ENCODE measurements at regions not wholly inside any gene's neighbourhood (a gene's known extent, or its start where the extent isn't known, plus 50 kb on each side); places are given as distances from the start of the nearest gene placed in this dataset.

DNA sequence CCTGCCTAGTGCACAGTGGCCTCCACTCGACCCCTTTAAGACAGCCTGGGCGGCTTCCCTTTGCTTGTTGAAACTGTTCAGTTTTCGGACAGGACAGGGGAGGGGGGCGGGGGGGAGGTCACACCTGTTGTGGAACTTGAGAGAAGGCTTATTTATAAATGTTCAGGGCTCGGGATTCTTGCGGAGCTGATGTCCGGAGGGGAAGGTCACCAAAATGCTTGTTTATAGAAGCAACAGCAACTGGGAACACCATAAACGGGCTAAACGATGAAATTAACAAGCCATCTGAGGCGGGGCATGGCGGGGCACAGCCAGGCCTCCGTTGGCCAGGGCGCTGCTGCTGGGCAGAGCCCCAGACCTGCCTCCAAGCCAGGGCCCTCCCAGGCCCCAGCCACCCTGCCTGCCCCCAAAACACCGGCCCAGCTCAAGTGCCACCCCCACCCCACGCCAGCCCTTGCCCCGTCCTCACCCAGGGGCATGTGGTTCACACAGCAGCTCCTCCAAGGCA lies 59.8 kb upstream of the CASZ1 start:
- no peaks in the 10 kb centered on the region for H4K20me1 ChIP-seq (ENCODE audit: control insufficient read depth, insufficient read depth)
- no peak overlapping the region for H2AFZ ChIP-seq (ENCODE audit: control insufficient read depth, low read depth, low read length)
- TF ChIP-seq SUPT20H (IDR thresholded peaks at IDR 0.05; ENCODE audit: borderline replicate concordance, control insufficient read depth, low read depth, low read length): no peak
- TF ChIP-seq SMC3 (IDR thresholded peaks at IDR 0.05; ENCODE audit: borderline replicate concordance, low read length): no peak
- TF ChIP-seq BCL11A (IDR thresholded peaks at IDR 0.05; ENCODE audit: low read depth, low read length): no peak
- no peak for TF ChIP-seq EZH2 (IDR thresholded peaks at IDR 0.05; ENCODE audit: borderline replicate concordance, control insufficient read depth, low read depth, low read length)
- TF ChIP-seq ELK1 (IDR thresholded peaks at IDR 0.05; ENCODE audit: low read depth, low read length): no peak
- no peak for TF ChIP-seq NFIC (IDR thresholded peaks at IDR 0.05; ENCODE audit: low read depth, low read length)
- no peak for TF ChIP-seq FOS (IDR thresholded peaks at IDR 0.05; ENCODE audit: borderline replicate concordance, extremely low read depth, insufficient read length)
- no peak for TF ChIP-seq CHD4 (IDR thresholded peaks at IDR 0.05)
- no peak for TF ChIP-seq ZBED1 (IDR thresholded peaks at IDR 0.05; ENCODE audit: borderline replicate concordance)
- TF ChIP-seq TCF7 (IDR thresholded peaks at IDR 0.05; ENCODE audit: borderline replicate concordance): no peak
- no peak for TF ChIP-seq NFXL1 (IDR thresholded peaks at IDR 0.05; ENCODE audit: borderline replicate concordance)
- no peak for TF ChIP-seq CEBPB (IDR thresholded peaks at IDR 0.05; ENCODE audit: borderline replicate concordance in 1 of 2, low read depth in 2 of 2, low read length in 2 of 2)
- no peak for TF ChIP-seq PAX8 (IDR thresholded peaks at IDR 0.05)
- TF ChIP-seq ZNF687 (IDR thresholded peaks at IDR 0.05): no peak
- no peak for TF ChIP-seq CHD1 (IDR thresholded peaks at IDR 0.05; ENCODE audit: low read depth, low read length)
- no peak overlapping the region for H3K9ac ChIP-seq (ENCODE audit: control insufficient read depth, insufficient read depth, low read length)
- WGBS (ENCODE audit: insufficient coverage, insufficient replicate concordance, low lambda C conversion rate, missing lambda C conversion rate): 69% methylated on average over 11 of the region's 16 CpGs
- H3K79me2 ChIP-seq (ENCODE audit: control insufficient read depth, insufficient read depth, low read length): no peaks in the 10 kb centered on the region
- SMC1A ChIA-PET (ENCODE audit: uncharacterized antibody, unreplicated experiment): no interaction called here
- H3K27ac ChIP-seq (ENCODE audit: control insufficient read depth, insufficient read depth): no peak overlapping the region
- H3K4me2 ChIP-seq (ENCODE audit: control insufficient read depth, insufficient read depth): no peak overlapping the region
- intact Hi-C loops (cut with micrococcal nuclease; ENCODE audit: unreplicated experiment): no loop called here
- POLR2A ChIA-PET: no interaction called here
- no peaks in the 10 kb centered on the region for H3K4me1 ChIP-seq (ENCODE audit: control insufficient read depth, insufficient read depth, low read length)
- peaks cover 2% of the 10 kb centered on the region; the same call in 1 of the 3 replicates for H3K9me3 ChIP-seq (replicated peaks; ENCODE audit: control insufficient read depth, insufficient read depth, low read length)
- DNase-seq (ENCODE audit: low read depth, low spot score) (no peak), FAIRE-seq (no peak), ATAC-seq (no peak)
- H3K36me3 ChIP-seq (ENCODE audit: control insufficient read depth in 2 of 2, insufficient read depth in 2 of 2, low read length in 1 of 2): no peaks in the 10 kb centered on the region
- H3K27me3 ChIP-seq (replicated peaks in 1 of 2; ENCODE audit: control insufficient read depth in 2 of 2, insufficient read depth in 2 of 2, low read length in 1 of 2): peaks cover 0 to 1% of the 10 kb centered on the region in 2 experiments; a peak in 2 of 4 replicates
- no TSS peak for BruUV-seq (replicated peaks)
- CTCF ChIA-PET: no interaction called here
- no peak overlapping the region for H3K4me3 ChIP-seq
- RAD21 ChIA-PET (ENCODE audit: unreplicated experiment): no interaction called here
- in situ Hi-C loops (cut with MboI): no loop called here

Data from GM12878 (cell line).